ENCODE measurements at regions not wholly inside any gene's neighbourhood (a gene's known extent, or its start where the extent isn't known, plus 50 kb on each side); places are given as distances from the start of the nearest gene placed in this dataset.

DNA sequence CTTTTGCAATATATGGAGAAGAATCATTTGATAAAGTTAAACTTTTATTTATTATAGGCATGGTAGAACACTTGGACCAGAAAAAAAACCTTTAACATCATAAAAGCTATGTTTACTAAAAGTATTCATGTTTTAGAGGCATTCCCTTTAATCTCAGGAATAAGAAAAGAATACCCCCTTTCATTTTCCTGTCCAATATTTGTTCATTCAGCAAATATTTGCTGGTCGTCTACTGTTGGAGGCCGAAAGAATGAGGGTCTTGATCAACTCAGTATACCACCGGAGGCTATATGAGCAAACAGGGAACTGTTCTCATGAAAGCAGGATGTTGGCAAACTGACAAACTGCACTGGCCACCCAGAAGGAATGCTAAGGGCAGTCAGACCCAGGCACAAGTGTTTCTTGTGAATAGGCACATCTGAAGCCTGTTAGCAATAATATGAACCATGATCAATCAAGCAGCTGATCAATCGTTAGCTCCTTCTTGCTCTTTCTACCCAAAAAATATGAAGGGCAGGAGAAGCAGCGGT, 480.8 kb upstream of the FAT1 start:
- TF ChIP-seq CTCF (optimal IDR thresholded peaks at IDR 0.05 in 1 of 3, IDR thresholded peaks at IDR 0.05 in 1 of 3, conservative IDR thresholded peaks at IDR 0.05 in 1 of 3; ENCODE audit: extremely low read depth in 1 of 3, insufficient read depth in 2 of 3, low read length in 3 of 3) (no peak), EZH2 (IDR thresholded peaks at IDR 0.05; ENCODE audit: low read length) (no peak)
